ENCODE measurements at regions not wholly inside any gene's neighbourhood (a gene's known extent, or its start where the extent isn't known, plus 50 kb on each side); places are given as distances from the start of the nearest gene placed in this dataset.

- DNase-seq, result no peak
Measured at GRCh38 chr2:144847347-144848080, 327.6 kb upstream of the ZEB2 start.

- DNase-seq, result no peak
Measured at GRCh38 chr2:144836635-144837350, 316.9 kb upstream of the ZEB2 start.

GRCh38 chr2:144835634-144836350, 315.9 kb upstream of the ZEB2 start:
- no peak for DNase-seq

GRCh38 chr2:144834998-144835633, 315.2 kb upstream of the ZEB2 start:
- no peak for DNase-seq

- DNase-seq, result no peak
Measured at GRCh38 chr2:144834363-144834762, 314.4 kb upstream of the ZEB2 start.

- DNase-seq, result no peak
Measured at GRCh38 chr2:144833075-144833637, 313.2 kb upstream of the ZEB2 start.

GRCh38 chr2:144832048-144832447, 312.1 kb upstream of the ZEB2 start:
- no peak for DNase-seq

- no peak for DNase-seq
Measured at GRCh38 chr2:144830543-144830942, 310.6 kb upstream of the ZEB2 start.

- DNase-seq, result no peak
Measured at GRCh38 chr2:144827404-144827803, 307.5 kb upstream of the ZEB2 start.

- DNase-seq, result no peak
Measured at GRCh38 chr2:144826105-144826504, 306.2 kb upstream of the ZEB2 start.

GRCh38 chr2:144825331-144826020, 305.6 kb upstream of the ZEB2 start:
- no peak for DNase-seq

GRCh38 chr2:144824306-144825080, 304.6 kb upstream of the ZEB2 start:
- DNase-seq, result no peak

- no peak for DNase-seq
Measured at GRCh38 chr2:144822966-144823365, 303.0 kb upstream of the ZEB2 start.

GRCh38 chr2:144812288-144812687, 292.4 kb upstream of the ZEB2 start:
- no peak for DNase-seq

GRCh38 chr2:144801766-144802165, 281.8 kb upstream of the ZEB2 start:
- no peak for DNase-seq

- no peak for DNase-seq
Measured at GRCh38 chr2:144801325-144801724, 281.4 kb upstream of the ZEB2 start.

- no peak for DNase-seq
Measured at GRCh38 chr2:144798989-144799388, 279.1 kb upstream of the ZEB2 start.

- no peak for DNase-seq
Measured at GRCh38 chr2:144798034-144798433, 278.1 kb upstream of the ZEB2 start.

GRCh38 chr2:144796936-144797335, 277.0 kb upstream of the ZEB2 start:
- DNase-seq, result no peak

GRCh38 chr2:144796164-144796563, 276.2 kb upstream of the ZEB2 start:
- no peak for DNase-seq

GRCh38 chr2:144785253-144785652, 265.3 kb upstream of the ZEB2 start:
- no peak for DNase-seq

GRCh38 chr2:144780983-144781382, 261.1 kb upstream of the ZEB2 start:
- no peak for DNase-seq
